Spleen (tissue), 3 donors: ENCODE measurements at regions not wholly inside any gene's neighbourhood (a gene's known extent, or its start where the extent isn't known, plus 50 kb on each side); places are given as distances from the start of the nearest gene placed in this dataset.

Experiments used
- POLR2A ChIP-seq, 3 donors: fragments of 450-650 bp; IDR thresholded peaks; one replicate each; pipeline ENCODE4 v1.5.1; 2017; ENCODE audit warnings: antibody characterized with exemption in 3 of 3, mild to moderate bottlenecking in 1 of 3
- POLR2AphosphoS5 ChIP-seq, 3 donors: sonication (generic); formaldehyde crosslinking; IDR thresholded peaks; one replicate each; pipeline ENCODE4 v1.5.1; 2017; ENCODE audit warnings: antibody characterized with exemption in 3 of 3

- TF ChIP-seq POLR2AphosphoS5 (IDR thresholded peaks at IDR 0.05) (no peak), POLR2A (IDR thresholded peaks at IDR 0.05) (no peak)
These were observed 441.0 kb downstream of the TXNL1 start for GRCh38 chr18:56197241-56197859.
